Mammary epithelial cell (primary cell): ENCODE measurements at regions not wholly inside any gene's neighbourhood (a gene's known extent, or its start where the extent isn't known, plus 50 kb on each side); places are given as distances from the start of the nearest gene placed in this dataset.

Source experiments
- EZH2 ChIP-seq: IDR thresholded peaks from 2 replicates; pipeline ENCODE4 v1.6.1; 2012; ENCODE audit warnings: low read length, inconsistent platforms, borderline replicate concordance
- TF ChIP-seq, protein P1 (sequence below), 2 donors: IDR thresholded peaks in 1 of 2; conservative IDR thresholded peaks in 1 of 2; 2 replicates each; pipeline ENCODE4 v1.5.1; 2011 to 2012; ENCODE audit warnings: inconsistent platforms in 2 of 2, low read length in 2 of 2, mild to moderate bottlenecking in 2 of 2, control low read depth in 1 of 2, low read depth in 1 of 2; ENCODE audit not compliant: insufficient read depth in 1 of 2; ENCODE audit errors: extremely low read depth in 1 of 2

- TF ChIP-seq EZH2: no peak
- TF ChIP-seq, protein P1, sequence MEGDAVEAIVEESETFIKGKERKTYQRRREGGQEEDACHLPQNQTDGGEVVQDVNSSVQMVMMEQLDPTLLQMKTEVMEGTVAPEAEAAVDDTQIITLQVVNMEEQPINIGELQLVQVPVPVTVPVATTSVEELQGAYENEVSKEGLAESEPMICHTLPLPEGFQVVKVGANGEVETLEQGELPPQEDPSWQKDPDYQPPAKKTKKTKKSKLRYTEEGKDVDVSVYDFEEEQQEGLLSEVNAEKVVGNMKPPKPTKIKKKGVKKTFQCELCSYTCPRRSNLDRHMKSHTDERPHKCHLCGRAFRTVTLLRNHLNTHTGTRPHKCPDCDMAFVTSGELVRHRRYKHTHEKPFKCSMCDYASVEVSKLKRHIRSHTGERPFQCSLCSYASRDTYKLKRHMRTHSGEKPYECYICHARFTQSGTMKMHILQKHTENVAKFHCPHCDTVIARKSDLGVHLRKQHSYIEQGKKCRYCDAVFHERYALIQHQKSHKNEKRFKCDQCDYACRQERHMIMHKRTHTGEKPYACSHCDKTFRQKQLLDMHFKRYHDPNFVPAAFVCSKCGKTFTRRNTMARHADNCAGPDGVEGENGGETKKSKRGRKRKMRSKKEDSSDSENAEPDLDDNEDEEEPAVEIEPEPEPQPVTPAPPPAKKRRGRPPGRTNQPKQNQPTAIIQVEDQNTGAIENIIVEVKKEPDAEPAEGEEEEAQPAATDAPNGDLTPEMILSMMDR (conservative IDR thresholded peaks at IDR 0.05 in 1 of 2, IDR thresholded peaks at IDR 0.05 in 1 of 2; ENCODE audit: extremely low read depth in 1 of 2, insufficient read depth in 1 of 2, low read depth in 1 of 2, low read length in 2 of 2): no peak
Measured at GRCh38 chr1:81259625-81260411, 540.9 kb upstream of the ADGRL2 start.
